Liver (tissue), 7 donors: ENCODE measurements at regions not wholly inside any gene's neighbourhood (a gene's known extent, or its start where the extent isn't known, plus 50 kb on each side); places are given as distances from the start of the nearest gene placed in this dataset.

Experiments
- DNase-seq: peaks from one replicate; pipeline ENCODE4 v3.0.0-alpha.2; 2017; ENCODE audit warnings: low spot score
- H3K27ac ChIP-seq, 2 donors: one replicate each; pipeline ENCODE4 v1.7.0; 2013; ENCODE audit warnings: inconsistent platforms in 2 of 2, low read length in 2 of 2, control low read depth in 1 of 2, low read depth in 1 of 2, mild to moderate bottlenecking in 1 of 2
- H3K27me3 ChIP-seq, 4 donors: one replicate each; pipeline versions ENCODE4 v1.6.1 to v1.7.0; 2013; ENCODE audit warnings: low read length in 3 of 4, inconsistent platforms in 1 of 4, mild to moderate bottlenecking in 1 of 4, moderate library complexity in 1 of 4; ENCODE audit not compliant: control insufficient read depth in 4 of 4, insufficient read depth in 4 of 4
- H3K36me3 ChIP-seq, 4 donors: one replicate each; pipeline versions ENCODE4 v1.6.1 to v1.7.0; 2013; ENCODE audit warnings: low read length in 3 of 4, mild to moderate bottlenecking in 3 of 4, low read depth in 1 of 4, moderate library complexity in 1 of 4; ENCODE audit not compliant: control insufficient read depth in 4 of 4, insufficient read depth in 3 of 4
- H3K4me1 ChIP-seq, 4 donors: one replicate each; pipeline versions ENCODE4 v1.6.1 to v1.7.0; 2013; ENCODE audit warnings: low read length in 3 of 4, mild to moderate bottlenecking in 3 of 4, moderate library complexity in 1 of 4; ENCODE audit not compliant: control insufficient read depth in 4 of 4, insufficient read depth in 4 of 4
- H3K4me3 ChIP-seq, 3 donors: one replicate each; pipeline versions ENCODE4 v1.6.1 to v1.7.0; 2013; ENCODE audit warnings: low read length in 3 of 3, control low read depth in 1 of 3, low read depth in 1 of 3, mild to moderate bottlenecking in 1 of 3
- H3K9ac ChIP-seq, 2 donors: one replicate each; pipeline ENCODE4 v1.7.0; 2013; ENCODE audit warnings: low read length in 2 of 2, mild to moderate bottlenecking in 2 of 2, moderate library complexity in 2 of 2, control low read depth in 1 of 2, low read depth in 1 of 2
- H3K9me3 ChIP-seq, 4 donors: one replicate each; pipeline versions ENCODE4 v1.6.1 to v1.7.0; 2013; ENCODE audit warnings: low read length in 3 of 4; ENCODE audit not compliant: control insufficient read depth in 4 of 4
- ATF3 ChIP-seq: IDR thresholded peaks from 2 replicates; pipeline ENCODE4 v1.6.1; 2016; ENCODE audit warnings: antibody characterized with exemption
- EGR1 ChIP-seq, 2 donors: IDR thresholded peaks; 2 replicates each; pipeline ENCODE4 v1.6.1; 2016 to 2018; ENCODE audit warnings: antibody characterized with exemption in 2 of 2, low read depth in 2 of 2
- FOXA1 ChIP-seq: IDR thresholded peaks from 2 replicates; pipeline ENCODE4 v1.6.1; 2016; ENCODE audit warnings: antibody characterized with exemption
- FOXA2 ChIP-seq: IDR thresholded peaks from 2 replicates; pipeline ENCODE4 v1.6.1; 2016; ENCODE audit warnings: antibody characterized with exemption
- GABPA ChIP-seq, 2 donors: IDR thresholded peaks in 1 of 2; conservative IDR thresholded peaks in 1 of 2; 2 replicates each; pipeline ENCODE4 v1.6.1; 2016; ENCODE audit warnings: antibody characterized with exemption in 2 of 2, mild to moderate bottlenecking in 1 of 2, moderate library complexity in 1 of 2
- HNF4G ChIP-seq: IDR thresholded peaks from 2 replicates; pipeline ENCODE4 v1.6.1; 2016; ENCODE audit warnings: antibody characterized with exemption
- JUND ChIP-seq, 2 donors: IDR thresholded peaks; 2 replicates each; pipeline ENCODE4 v1.6.1; 2016; ENCODE audit warnings: antibody characterized with exemption in 2 of 2
- NR2F2 ChIP-seq: IDR thresholded peaks from 2 replicates; pipeline ENCODE4 v1.6.1; 2016; ENCODE audit warnings: antibody characterized with exemption
- RAD21 ChIP-seq, 2 donors: IDR thresholded peaks; 2 replicates each; pipeline ENCODE4 v1.6.1; 2016; ENCODE audit warnings: antibody characterized with exemption in 2 of 2, mild to moderate bottlenecking in 2 of 2
- REST ChIP-seq: IDR thresholded peaks from 2 replicates; pipeline ENCODE4 v1.6.1; 2016; ENCODE audit warnings: antibody characterized with exemption, mild to moderate bottlenecking
- RXRA ChIP-seq, 2 donors: IDR thresholded peaks; 2 replicates each; pipeline ENCODE4 v1.6.1; 2017 to 2018; ENCODE audit warnings: antibody characterized with exemption in 2 of 2, mild to moderate bottlenecking in 1 of 2
- TAF1 ChIP-seq: conservative IDR thresholded peaks from 2 replicates; pipeline ENCODE4 v1.6.1; 2016; ENCODE audit warnings: antibody characterized with exemption, mild to moderate bottlenecking
- YY1 ChIP-seq: IDR thresholded peaks from 2 replicates; pipeline ENCODE4 v1.6.1; 2016; ENCODE audit warnings: antibody characterized with exemption, mild to moderate bottlenecking
- WGBS: extraction: QIAGEN DNeasy Blood & Tissue Kit; methylation state at CpG from one replicate; pipeline ENCODE4 v1.1.7; 2013; 5-methylcytosine and 5-hydroxymethylcytosine counted together
- TF ChIP-seq, protein P1 (sequence below): IDR thresholded peaks from 2 replicates; pipeline ENCODE4 v1.6.1; 2016; ENCODE audit warnings: antibody characterized with exemption
- donor health status: healthy.
- donor health status: healthy.
- donor health status: healthy.
- donor health status: healthy.

- Histone ChIP-seq H3K27ac (no peak overlapping the region), H3K9me3 (no peaks in the 10 kb centered on the region), H3K4me3 (no peak overlapping the region), H3K36me3 (no peaks in the 10 kb centered on the region), H3K4me1 (no peaks in the 10 kb centered on the region), H3K27me3 (no peaks in the 10 kb centered on the region), H3K9ac (no peak overlapping the region)
- WGBS = 96% methylated on average over 3 of the region's 3 CpGs
- no peak for DNase-seq
- TF ChIP-seq RAD21 (IDR thresholded peaks at IDR 0.05) (no peak), ATF3 (no peak), EGR1 (IDR thresholded peaks at IDR 0.05; ENCODE audit: low read depth in 2 of 2) (no peak), NR2F2 (no peak), TAF1 (no peak), HNF4G (no peak), GABPA (IDR thresholded peaks at IDR 0.05 in 1 of 2, conservative IDR thresholded peaks at IDR 0.05 in 1 of 2) (no peak)
Observed at GRCh38 chr12:64931321-64931720, 106.9 kb downstream of the TBC1D30 start.

- no peak overlapping the region for H3K27ac ChIP-seq
- TF ChIP-seq NR2F2 (no peak), GABPA (IDR thresholded peaks at IDR 0.05 in 1 of 2, conservative IDR thresholded peaks at IDR 0.05 in 1 of 2) (no peak), FOXA1 (no peak), ATF3 (no peak), RAD21 (IDR thresholded peaks at IDR 0.05) (no peak), TAF1 (no peak)
- TF ChIP-seq, protein P1, sequence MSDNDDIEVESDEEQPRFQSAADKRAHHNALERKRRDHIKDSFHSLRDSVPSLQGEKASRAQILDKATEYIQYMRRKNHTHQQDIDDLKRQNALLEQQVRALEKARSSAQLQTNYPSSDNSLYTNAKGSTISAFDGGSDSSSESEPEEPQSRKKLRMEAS = no peak
- no peak for DNase-seq
- no peaks in the 10 kb centered on the region for H3K9me3 ChIP-seq
- H3K4me1 ChIP-seq = no peaks in the 10 kb centered on the region
- no peaks in the 10 kb centered on the region for H3K36me3 ChIP-seq
- WGBS = 88% methylated on average over 1 of the region's 1 CpG
- no peaks in the 10 kb centered on the region for H3K27me3 ChIP-seq
- H3K4me3 ChIP-seq = no peak overlapping the region
- H3K9ac ChIP-seq = no peak overlapping the region
Observed at GRCh38 chr12:64931981-64932380, 107.5 kb downstream of the TBC1D30 start.

DNA sequence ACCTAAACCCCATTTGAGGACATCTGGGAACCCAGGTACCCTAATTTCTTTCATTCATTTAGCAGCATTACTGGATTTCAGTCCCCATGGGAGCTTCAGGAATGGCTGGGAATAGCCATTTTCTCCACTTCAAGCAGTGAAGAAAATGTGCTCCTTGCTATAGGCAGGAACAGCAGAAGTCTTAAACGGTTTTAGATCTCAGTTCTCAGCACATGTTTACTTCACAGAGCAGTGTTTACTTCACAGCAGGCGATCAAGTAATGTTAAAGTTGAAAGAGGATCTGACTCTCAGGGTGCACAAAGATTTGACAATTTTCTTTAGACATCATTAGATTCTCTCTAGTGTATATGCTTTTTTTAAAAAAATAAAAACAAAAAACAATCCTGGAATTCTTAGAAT lies 109.3 kb downstream of the TBC1D30 start:
- no peak overlapping the region for H3K4me3 ChIP-seq
- no peaks in the 10 kb centered on the region for H3K9me3 ChIP-seq
- H3K9ac ChIP-seq = no peak overlapping the region
- H3K36me3 ChIP-seq = no peaks in the 10 kb centered on the region
- WGBS = 44% methylated on average over 2 of the region's 2 CpGs
- TF ChIP-seq NR2F2 (no peak), REST (no peak), FOXA2 (no peak), HNF4G (no peak), JUND (IDR thresholded peaks at IDR 0.05) (no peak), RAD21 (IDR thresholded peaks at IDR 0.05) (no peak), YY1 (no peak), RXRA (IDR thresholded peaks at IDR 0.05) (no peak)
- no peaks in the 10 kb centered on the region for H3K27me3 ChIP-seq
- DNase-seq = no peak
- H3K4me1 ChIP-seq = no peaks in the 10 kb centered on the region
- no peak overlapping the region for H3K27ac ChIP-seq
